CD1c-positive myeloid dendritic cell (primary cell): ENCODE measurements at regions not wholly inside any gene's neighbourhood (a gene's known extent, or its start where the extent isn't known, plus 50 kb on each side); places are given as distances from the start of the nearest gene placed in this dataset.
"Not testable (repeated sequence)": the region's sequence is repeated elsewhere in the genome, so short reads cannot be mapped to it uniquely, and the experiment has no call there.

Experiments
- DNase-seq: peaks from one replicate; pipeline ENCODE4 v3.0.0-alpha.2; 2016; ENCODE audit errors: extremely low spot score

DNA sequence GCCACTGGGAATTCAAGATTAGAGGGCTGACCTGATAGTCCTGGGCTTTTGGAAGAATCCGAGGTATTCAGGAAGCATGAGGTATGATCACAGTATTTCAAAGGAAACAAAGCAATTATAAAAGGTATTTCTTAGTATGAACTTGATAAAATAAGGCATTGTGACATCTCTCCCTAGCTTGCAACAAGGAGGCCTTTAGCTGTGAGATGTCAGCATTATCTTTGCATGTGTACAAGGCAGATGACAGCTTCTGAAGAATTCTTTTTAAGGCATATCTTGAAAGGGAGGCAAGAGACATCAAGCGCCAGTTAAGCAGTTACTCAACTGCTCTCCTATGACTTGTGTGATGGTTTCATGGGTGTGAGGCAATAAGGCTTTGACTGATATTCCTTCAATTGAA, 1123.7 kb downstream of the PLA2G4A start:
- DNase-seq, result no peak

DNA sequence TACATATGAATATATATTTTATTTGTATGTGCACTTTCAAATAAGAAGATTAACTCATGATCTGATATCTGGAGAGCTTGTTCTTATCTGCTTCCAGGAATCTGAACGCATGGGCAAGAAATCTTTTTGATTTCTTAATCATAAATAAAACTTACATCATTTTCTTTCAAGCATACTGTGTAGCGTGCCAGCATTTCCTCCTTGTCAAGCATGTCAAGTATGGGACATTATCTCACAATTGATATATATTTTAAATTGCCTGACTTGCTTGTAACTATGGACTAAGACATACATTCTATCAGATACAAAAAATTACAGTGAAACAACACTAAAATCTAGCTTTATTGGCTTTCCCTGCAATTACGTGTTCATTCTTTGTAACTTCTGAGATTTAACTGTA, 1128.2 kb downstream of the PLA2G4A start:
- DNase-seq, result no peak

DNA sequence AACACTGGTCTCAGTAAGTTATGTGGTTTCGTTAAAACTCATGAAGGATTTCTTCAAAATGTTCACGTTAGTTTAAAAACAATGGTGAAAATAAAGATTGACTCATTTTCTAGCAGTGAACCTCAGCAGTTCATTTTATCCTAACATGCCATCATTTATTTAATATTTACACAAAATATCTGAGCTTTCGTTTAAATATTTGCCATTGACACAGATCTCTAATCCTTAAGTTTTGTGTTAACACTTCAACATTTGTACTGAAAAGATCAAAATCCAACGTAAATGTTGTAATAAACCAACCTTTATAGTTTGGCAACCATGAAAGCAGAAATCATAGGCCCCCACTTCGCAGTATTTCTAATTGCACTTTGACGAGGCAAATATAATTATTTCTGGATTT, 1129.5 kb downstream of the PLA2G4A start:
- no peak for DNase-seq

DNA sequence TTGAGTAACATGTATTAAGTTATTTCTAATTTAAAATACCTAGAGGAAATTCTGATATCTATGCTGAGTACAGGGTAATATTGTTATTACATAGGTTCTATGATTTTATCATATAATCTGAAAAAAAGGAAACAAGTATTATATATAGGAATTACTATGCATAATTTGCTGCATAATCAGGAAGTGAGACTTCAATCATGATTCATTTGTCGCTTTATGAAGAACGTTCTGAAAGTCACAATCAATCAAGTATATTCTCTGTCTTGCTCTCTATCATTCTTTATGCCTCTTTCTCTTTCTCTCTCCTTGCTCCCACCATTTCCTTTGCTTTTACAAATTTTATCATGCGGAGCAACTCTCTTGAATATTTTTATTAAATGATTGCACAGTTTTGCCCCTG, 1130.3 kb downstream of the PLA2G4A start:
- no peak for DNase-seq

DNA sequence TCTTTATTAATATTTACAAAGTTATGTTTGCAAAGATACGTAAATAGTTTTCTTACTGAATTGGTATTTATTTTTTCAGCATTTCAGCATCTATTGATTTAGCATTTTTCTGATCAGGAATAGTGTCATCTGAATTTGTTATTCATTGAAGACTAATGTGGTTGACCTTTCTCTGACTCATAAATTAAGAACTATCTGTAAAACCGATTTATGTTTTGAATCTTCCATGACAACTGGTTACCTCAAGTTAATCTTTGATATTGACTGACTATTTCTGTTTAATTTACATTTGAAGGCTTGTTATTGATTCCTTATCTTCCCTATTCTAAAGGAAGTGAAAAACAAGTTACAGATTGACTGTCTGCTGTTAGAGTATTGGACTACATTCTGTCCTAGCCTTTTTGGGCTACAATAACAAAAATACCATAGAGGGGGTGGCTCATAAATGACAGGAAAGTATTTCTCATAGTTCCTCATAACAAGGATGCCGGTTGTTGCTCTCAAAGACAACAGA, 1131.4 kb downstream of the PLA2G4A start:
- no peak for DNase-seq

DNA sequence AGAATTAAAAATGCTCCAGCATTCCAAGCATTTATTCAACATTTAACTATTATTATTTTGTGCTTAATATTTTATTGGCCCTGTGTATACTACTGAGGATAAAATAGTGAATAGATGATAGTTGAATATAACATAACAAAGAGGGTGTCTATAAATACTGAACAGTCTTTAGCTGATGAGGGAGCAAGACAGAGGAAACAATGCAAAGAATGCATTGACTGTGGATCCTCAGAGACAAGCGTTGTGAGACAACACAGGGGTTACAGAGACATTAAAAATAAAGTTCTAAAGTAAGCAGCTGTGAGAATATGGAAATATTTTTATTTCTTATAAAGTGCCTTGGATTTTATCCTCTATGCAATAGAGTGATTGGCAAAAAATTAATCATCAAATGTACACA, 1133.1 kb downstream of the PLA2G4A start:
- no peak for DNase-seq

DNA sequence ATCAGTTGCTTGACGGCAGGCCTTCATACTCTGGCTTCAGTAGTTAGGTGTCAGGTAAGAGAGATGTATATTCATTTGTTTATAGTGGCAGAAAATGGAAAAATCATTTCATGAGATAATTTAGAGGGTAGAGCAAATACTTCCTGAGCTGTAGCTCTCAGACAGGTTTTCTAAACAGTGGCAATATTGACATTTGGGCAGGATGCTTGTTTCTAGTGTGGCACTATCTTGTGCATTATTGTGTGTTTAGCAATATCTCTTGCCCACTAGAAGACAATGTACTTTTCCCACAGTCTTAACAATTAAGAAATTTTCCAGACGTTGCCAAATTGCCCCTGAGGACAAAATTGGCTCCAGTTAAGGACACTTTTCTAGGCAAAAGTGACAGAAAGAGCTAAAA, 1143.1 kb downstream of the PLA2G4A start:
- no peak for DNase-seq

DNA sequence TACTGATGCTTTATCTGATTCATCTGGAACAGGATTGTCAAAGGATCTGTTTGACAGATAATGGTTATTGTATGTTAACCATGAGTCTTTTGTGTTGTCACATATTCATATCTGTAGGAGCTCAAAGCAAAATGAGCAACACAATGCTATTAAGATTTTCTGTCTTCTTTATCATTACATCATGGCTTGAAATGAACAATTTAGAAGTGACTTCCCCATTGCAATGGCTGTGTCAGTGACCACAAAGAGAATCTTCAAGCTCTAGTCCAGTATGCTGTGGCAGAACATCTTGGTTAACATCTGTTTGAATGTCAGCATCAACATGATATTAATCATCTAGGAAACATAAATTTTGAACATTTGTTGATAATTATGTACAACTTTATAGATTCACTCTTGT, 1148.5 kb downstream of the PLA2G4A start:
- no peak for DNase-seq

DNA sequence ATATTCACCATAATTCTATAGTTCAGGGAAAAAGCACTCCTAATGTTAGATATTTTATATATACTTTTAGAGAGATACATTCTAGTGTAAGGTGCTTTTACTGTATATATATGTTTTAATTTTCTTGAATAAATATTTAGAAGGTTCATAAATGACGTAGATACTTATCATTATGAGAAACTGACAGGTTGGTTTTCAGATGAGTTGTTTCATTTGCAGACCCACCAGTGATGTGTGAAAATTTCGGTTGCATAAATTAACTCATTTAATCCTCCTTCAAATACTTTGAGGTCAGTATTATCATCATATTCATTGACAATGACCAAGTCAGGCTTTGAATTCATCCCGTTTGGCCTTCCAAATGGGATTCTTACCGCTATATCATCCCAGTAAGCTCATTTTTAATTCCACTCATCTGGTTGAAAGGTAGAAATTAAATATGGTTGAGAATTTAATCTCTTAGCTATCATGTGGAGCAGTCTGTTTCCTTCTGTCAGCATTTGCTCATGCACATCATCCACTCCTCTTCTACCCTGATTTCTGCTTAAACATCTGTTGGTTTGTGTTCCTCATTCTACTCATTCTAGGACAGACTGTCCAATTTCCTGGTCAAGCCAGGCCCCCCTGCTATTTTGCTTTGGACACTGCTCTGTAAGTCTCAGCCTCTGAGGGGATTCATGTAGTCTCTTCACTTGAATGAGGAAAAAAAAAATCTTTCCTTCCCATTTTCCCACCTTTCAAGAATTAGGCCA, 1156.6 kb downstream of the PLA2G4A start:
- no peak for DNase-seq

DNA sequence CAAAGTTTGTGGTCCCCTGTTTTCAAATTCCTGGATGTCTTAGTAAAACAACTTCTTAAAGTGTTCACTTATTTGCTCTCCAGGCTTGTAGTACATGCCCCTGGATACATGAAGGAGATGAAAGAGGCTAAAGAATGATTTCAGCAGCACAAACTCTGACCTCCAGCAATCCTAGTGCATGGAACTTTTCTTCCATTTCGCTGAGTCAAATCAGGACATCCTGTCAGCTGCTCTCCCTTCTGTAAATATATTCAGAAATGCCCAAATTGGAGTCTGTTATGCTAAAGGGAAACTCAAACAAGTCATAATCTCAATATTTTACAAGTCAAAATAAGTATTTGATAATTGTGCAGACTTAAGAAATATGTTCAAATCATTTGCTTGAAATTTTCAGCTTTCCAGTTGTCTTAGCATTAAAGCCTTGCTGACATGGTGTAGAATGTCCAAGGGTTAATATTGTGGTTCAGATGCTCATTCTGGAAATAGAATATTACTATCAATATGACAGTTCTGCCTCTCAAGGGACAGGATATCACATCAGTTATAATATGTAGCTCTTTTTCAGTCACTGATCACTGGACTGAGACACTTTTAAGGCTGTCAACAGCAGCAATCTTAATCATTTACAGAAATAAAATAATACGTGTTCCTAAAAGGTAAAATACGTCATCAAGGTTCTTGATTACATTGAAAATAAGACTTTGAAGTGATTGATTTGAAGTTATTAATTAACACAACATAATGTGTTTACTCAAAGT, 1157.3 kb downstream of the PLA2G4A start:
- no peak for DNase-seq

DNA sequence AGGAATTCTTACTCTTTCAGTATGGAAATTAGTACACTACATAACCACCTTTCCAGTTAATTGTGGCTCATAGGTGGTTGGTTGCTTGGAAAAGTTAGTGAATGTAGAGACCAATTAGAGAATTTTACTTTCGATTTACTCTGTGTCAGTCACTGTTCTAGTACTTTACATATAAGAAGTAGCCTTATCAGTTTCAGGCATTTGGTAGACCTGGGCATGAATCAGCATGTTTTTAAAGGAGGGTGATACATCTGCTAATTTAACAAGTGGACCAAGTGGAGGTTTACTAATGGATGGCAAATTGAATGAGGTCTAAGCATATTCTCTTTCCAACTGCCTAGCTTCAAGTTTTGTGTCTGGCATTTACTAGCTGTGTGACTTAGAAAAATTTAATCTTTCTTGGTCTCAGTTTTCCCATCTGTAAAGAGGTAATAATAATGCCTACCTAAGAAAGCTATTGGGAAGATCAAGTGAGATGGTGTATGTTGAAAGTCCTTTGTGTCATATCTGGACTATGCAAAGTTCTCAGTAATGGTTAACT, 1158.6 kb downstream of the PLA2G4A start:
- no peak for DNase-seq

DNA sequence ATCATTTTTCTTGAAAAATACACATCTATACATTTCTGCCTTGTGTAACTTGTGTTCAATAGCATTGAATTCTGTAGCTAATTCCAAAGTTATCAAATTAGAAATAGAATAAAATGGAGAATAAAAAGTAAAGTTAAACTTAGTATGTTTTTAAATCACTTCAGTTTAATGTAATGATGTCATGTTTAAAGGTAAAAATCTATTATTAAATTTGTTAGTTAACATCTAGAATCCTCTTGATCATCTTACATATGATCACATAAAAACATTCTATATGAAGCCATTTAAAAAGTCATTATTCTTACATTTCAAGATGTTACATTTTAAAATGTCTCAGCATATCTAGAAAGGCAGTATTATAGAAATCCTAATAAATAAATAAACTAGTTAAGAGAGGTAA, 1163.2 kb downstream of the PLA2G4A start:
- DNase-seq, result no peak

DNA sequence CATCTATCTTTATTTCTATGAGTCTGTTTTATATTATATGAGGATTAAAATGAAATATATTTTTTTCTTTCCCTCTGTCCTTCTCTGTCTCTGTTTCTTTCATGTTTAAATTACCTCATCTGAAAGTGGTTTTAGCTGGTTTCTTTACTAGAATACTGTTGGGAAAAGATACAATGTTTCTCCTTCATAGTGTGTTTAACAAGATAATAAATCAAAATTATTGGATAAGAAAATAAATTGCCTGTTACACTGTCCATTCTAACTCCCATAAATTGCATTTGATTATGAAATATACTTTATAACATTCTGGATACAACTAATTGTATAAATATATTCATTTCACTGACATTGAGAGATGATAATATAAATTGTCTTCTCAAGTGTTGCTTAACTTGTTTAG, 1168.0 kb downstream of the PLA2G4A start:
- no peak for DNase-seq

DNA sequence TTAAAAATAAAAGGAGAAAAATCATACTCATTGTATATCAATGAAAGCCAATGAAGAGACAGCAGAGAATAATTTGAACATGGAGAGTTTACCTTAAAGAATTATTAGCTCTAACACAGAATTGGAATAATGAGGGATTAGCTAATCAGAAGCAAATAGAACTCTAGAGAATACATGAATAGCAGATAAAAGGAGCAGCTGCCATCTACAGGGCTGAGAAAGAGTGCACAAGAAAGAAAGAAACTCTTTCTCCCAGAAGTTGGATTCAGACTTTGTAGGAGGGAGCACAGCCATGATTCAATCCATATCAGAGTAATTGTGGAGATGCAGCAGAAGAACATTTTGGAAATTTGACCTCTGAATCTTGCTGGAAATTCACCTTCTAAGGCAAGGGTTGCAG, 1171.2 kb downstream of the PLA2G4A start:
- DNase-seq, result no peak

DNA sequence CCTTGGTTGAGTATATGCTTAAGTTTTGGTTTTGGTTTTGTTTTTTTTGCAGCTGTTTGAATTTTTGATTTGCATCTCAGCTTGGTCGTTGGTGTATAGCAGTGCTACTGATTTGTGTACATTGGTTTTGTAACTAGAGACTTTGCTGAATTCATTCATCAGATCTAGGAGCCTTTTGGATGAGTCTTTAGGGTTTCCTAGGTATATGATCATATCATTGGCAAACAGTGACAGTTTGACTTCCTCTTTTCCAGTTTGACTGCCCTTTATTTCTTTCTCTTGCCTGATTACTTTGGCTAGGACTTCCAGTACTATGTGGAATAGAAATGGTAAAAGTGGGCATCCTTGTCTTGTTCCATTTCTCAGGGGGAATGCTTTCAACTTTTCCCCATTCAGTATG, 1174.9 kb downstream of the PLA2G4A start:
- DNase-seq, result not testable (repeated sequence)

DNA sequence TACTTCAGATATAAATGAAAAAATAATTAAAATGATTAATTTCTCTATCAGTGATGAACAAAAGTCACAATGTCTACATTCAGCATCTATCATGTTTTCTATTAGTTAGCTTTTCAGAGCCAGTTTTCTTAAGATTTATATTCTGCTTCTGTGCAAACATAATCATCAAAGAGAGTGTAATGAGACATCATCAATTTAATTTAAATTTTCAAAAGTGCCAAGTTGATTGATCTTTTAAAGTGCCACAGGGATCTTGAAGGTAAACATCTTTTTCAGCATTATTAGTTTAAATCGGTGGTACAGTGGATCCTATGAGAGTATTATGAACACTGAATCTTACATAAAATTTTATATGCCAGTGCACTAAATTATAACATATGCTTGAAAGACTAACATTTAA, 1176.1 kb downstream of the PLA2G4A start:
- DNase-seq, result no peak

DNA sequence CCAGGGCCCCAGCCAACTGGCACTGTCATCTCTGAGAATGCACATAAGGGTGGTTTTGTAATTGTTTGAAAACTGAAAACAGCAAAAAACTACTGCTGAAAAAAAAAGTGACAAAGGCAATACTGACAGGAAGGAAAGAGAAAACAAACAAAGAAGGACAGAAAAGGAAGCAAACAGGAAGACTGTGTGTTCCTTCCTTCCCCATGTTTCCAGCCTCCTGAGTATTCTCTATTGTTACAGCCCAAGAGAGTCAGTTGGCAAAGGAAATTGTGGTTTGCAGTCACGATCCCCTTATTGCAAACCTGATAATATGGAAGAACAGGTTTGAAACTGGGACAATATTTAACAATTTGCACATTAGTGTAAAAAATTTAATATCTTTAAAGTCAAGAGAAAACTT, 1177.6 kb downstream of the PLA2G4A start:
- no peak for DNase-seq

DNA sequence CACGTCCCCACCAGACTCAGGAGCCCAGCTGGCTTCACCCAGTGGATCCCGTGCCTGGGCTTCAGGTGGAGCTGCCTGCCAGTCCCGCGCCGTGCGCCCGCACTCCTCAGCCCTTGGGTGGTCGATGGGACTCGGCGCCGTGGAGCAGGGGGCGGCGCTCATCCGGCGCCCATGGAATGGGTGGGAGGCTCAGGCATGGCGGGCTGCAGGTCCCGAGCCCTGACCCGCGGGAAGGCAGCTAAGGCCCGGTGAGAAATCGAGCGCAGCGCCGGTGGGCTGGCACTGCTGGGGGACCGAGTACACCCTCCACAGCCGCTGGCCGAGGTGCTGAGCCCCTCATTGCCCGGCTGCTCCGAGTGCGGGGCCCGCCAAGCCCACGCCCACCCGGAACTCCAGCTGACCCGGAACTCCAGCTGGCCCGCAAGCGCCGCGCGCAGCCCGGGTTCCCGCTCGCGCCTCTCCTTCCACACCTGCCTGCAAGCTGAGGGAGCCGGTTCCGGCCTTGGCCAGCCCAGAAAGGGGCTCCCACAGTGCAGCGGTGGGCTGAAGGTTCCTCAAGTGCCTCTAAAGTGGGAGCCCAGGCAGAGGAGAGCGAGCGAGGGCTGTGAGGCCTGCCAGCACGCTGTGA, 1184.6 kb downstream of the PLA2G4A start:
- not testable (repeated sequence) for DNase-seq

DNA sequence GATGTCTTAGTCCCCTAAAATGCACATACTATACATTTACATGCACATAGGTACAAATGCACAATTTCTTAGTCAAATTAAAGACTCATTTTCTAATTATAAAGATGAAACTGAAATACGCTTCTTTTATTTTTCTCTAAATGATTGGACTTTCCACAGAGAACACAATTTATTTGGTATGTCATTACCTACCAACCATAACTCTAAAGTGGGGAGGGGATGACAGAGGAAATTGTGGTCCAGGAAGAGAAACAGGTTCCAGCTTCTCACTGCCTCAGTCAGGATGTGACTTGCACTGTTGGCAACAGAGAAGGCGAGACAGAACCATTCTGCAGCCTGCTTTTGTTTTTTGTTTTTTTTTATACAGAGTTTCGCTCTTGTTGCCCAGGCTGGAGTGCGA, 1189.2 kb downstream of the PLA2G4A start:
- DNase-seq, result no peak

DNA sequence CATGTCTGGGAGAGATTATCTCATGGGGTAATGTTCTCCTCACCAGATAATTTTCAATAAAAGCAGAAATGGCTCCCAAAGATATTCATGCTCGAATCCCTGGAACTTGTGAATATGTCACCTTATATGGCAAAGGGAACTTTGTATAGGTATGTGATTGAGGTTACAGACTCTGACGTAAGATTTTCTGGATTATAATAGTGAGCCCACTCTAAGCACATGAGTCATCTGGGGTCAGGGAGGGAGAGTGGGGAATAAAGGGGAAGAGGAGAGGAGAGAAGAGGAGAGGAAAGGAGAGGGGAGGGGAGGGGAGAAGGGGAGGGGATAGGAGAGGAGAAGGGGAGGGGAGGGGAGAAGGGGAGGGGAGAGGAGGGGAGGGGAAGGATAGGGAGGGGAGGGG, 1193.9 kb downstream of the PLA2G4A start:
- DNase-seq, result no peak

DNA sequence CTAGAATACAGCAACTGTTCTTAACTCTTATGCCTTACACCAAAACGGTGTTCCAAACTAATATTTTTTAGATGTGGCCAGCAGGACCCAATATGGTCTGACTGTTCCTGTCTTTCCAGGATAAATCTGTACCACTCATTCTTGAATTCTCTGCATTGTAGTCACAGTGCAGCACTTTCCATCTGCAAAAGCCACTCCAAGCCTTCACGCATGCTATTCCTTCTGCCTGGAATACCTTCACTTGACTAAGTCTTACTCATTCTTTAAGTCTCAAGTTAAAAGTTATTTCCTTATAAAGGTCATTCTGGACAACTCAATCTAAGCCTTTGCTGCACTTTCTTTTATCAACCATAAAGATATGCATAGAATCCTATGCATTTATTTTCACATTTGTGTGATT, 1194.5 kb downstream of the PLA2G4A start:
- no peak for DNase-seq

DNA sequence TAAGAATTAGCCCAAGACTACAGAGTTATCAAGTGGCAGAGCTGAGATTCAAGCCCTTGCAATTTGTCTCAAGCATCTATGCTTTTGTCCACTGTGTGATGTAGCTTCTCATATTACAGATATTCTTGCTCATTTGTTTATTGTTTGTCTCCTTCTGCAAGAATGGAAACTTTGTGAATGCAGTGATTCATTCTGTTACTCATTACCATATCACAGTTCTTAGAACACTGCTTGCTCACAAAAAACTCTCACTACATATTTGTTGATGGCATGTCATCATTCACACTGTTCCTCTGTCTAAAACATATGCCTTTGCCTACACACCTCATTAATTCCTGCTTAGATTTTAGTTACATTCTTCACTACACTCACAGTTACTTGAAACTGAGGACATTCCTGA, 1198.9 kb downstream of the PLA2G4A start:
- DNase-seq, result no peak

DNA sequence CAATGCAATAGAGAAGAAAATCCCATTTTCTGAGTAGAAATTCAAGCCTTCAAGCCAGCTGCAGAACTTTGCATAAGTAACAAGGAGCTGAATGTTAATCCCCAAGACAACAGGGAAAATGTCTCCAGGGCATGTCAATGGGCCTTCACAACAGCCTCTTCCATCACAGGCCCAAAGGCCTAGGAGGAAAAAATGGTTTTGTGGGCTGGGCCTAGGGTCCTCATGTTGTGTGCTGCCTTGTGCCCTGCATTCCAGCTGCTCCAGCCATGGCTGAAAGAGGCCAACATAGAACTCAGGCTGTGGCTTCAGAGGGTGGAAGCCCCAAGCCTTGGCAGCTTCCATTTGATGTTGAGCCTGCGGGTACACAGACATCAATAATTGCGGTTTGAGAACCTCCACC, 1208.8 kb downstream of the PLA2G4A start:
- not testable (repeated sequence) for DNase-seq
